Esophagus muscularis mucosa (tissue), 4 donors: ENCODE measurements at regions not wholly inside any gene's neighbourhood (a gene's known extent, or its start where the extent isn't known, plus 50 kb on each side); places are given as distances from the start of the nearest gene placed in this dataset.

Experiments used
- DNase-seq: peaks from one replicate; pipeline ENCODE4 v3.0.0-alpha.2; 2017; ENCODE audit errors: extremely low spot score
- H3K27ac ChIP-seq, 4 donors: fragments of 200-600 bp; sonication (generic); replicated peaks in 1 of 4; 1 replicate in 3 of 4; 2 replicates in 1 of 4; pipeline ENCODE4 v1.5.1; 2016 to 2019; ENCODE audit warnings: mild to moderate bottlenecking in 1 of 4
- H3K27me3 ChIP-seq, 4 donors: fragments of 200-600 bp; sonication (generic); one replicate each; pipeline versions ENCODE4 v1.5.1 to v1.6.0; 2016 to 2019
- H3K36me3 ChIP-seq, 4 donors: fragments of 200-600 bp; sonication (generic); one replicate each; pipeline ENCODE4 v1.5.1; 2016 to 2019
- H3K4me1 ChIP-seq, 4 donors: fragments of 200-600 bp; sonication (generic); one replicate each; pipeline ENCODE4 v1.5.1; 2016 to 2019
- H3K4me3 ChIP-seq, 4 donors: fragments of 200-600 bp; sonication (generic); 1 replicate in 2 of 4; 2 replicates in 2 of 4; pipeline ENCODE4 v1.5.1; 2016 to 2019; ENCODE audit warnings: mild to moderate bottlenecking in 4 of 4, moderate library complexity in 1 of 4
- H3K9me3 ChIP-seq, 4 donors: fragments of 200-600 bp; sonication (generic); 1 replicate in 3 of 4; 2 replicates in 1 of 4; pipeline ENCODE4 v1.5.1; 2016 to 2019
- EP300 ChIP-seq: sonication (generic); formaldehyde crosslinking; IDR thresholded peaks from one replicate; pipeline ENCODE4 v1.6.1; 2017; ENCODE audit warnings: antibody characterized with exemption
- POLR2A ChIP-seq: fragments of 450-650 bp; IDR thresholded peaks from one replicate; pipeline ENCODE4 v1.6.1; 2017; ENCODE audit warnings: antibody characterized with exemption, moderate library complexity, mild to moderate bottlenecking, low read depth
- POLR2AphosphoS5 ChIP-seq, 2 donors: sonication (generic); formaldehyde crosslinking; IDR thresholded peaks; one replicate each; pipeline ENCODE4 v1.6.1; 2017; ENCODE audit warnings: antibody characterized with exemption in 2 of 2
- WGBS: methylation state at CpG from one replicate; pipeline ENCODE4 v1.1.5; 2018; 5-methylcytosine and 5-hydroxymethylcytosine counted together
- intact Hi-C: fragments of 100-400 bp; cut with DNase I; formaldehyde crosslinking; loops from one replicate; pipeline ENCODE4 v1.15.1; 2023
- TF ChIP-seq, protein P1 (sequence below), 3 experiments: fragments of 200-600 bp in 2 of 3; fragments of 450-650 bp in 1 of 3; sonication (generic) in 2 of 3; IDR thresholded peaks; one replicate each; pipeline ENCODE4 v1.5.1; 2017 to 2019; ENCODE audit warnings: antibody characterized with exemption in 3 of 3, mild to moderate bottlenecking in 2 of 3, moderate library complexity in 1 of 3

GRCh38 chr7:17118412-17118811 lies 180.0 kb upstream of the AHR start:
- intact Hi-C loops, result no loop called here
- no peaks in the 10 kb centered on the region for H3K27me3 ChIP-seq
- 87% methylated on average over 3 of the region's 3 CpGs for WGBS
- DNase-seq, result no peak
- TF ChIP-seq EP300, result no peak
- TF ChIP-seq POLR2A, result no peak
- no peak for TF ChIP-seq POLR2AphosphoS5 (IDR thresholded peaks at IDR 0.05)
- TF ChIP-seq, protein P1, sequence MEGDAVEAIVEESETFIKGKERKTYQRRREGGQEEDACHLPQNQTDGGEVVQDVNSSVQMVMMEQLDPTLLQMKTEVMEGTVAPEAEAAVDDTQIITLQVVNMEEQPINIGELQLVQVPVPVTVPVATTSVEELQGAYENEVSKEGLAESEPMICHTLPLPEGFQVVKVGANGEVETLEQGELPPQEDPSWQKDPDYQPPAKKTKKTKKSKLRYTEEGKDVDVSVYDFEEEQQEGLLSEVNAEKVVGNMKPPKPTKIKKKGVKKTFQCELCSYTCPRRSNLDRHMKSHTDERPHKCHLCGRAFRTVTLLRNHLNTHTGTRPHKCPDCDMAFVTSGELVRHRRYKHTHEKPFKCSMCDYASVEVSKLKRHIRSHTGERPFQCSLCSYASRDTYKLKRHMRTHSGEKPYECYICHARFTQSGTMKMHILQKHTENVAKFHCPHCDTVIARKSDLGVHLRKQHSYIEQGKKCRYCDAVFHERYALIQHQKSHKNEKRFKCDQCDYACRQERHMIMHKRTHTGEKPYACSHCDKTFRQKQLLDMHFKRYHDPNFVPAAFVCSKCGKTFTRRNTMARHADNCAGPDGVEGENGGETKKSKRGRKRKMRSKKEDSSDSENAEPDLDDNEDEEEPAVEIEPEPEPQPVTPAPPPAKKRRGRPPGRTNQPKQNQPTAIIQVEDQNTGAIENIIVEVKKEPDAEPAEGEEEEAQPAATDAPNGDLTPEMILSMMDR (IDR thresholded peaks at IDR 0.05), result no peak
- H3K27ac ChIP-seq, result no peak overlapping the region
- no peaks in the 10 kb centered on the region for H3K9me3 ChIP-seq
- no peaks in the 10 kb centered on the region for H3K36me3 ChIP-seq
- H3K4me1 ChIP-seq, result no peaks in the 10 kb centered on the region
- H3K4me3 ChIP-seq, result no peak overlapping the region

- TF ChIP-seq, protein P1 (IDR thresholded peaks at IDR 0.05), result no peak
- TF ChIP-seq POLR2AphosphoS5 (IDR thresholded peaks at IDR 0.05) (no peak), EP300 (no peak), POLR2A (no peak)
- WGBS, result 100% methylated on average over 2 of the region's 2 CpGs
- intact Hi-C loops, result no loop called here
- no peak for DNase-seq
- H3K9me3 ChIP-seq, result no peaks in the 10 kb centered on the region
- H3K36me3 ChIP-seq, result no peaks in the 10 kb centered on the region
- no peaks in the 10 kb centered on the region for H3K27me3 ChIP-seq
- H3K4me1 ChIP-seq, result no peaks in the 10 kb centered on the region
- H3K4me3 ChIP-seq, result no peak overlapping the region
- no peak overlapping the region for H3K27ac ChIP-seq
These were observed 177.7 kb upstream of the AHR start for GRCh38 chr7:17120756-17121155.

- intact Hi-C loops, result no loop called here
- TF ChIP-seq POLR2A (no peak), EP300 (no peak), POLR2AphosphoS5 (IDR thresholded peaks at IDR 0.05) (no peak)
- TF ChIP-seq, protein P1 (IDR thresholded peaks at IDR 0.05), result no peak
- DNase-seq, result no peak
- no peaks in the 10 kb centered on the region for H3K36me3 ChIP-seq
- no peaks in the 10 kb centered on the region for H3K27me3 ChIP-seq
- 100% methylated on average over 1 of the region's 1 CpG for WGBS
- H3K4me1 ChIP-seq, result no peaks in the 10 kb centered on the region
- H3K4me3 ChIP-seq, result no peak overlapping the region
- no peaks in the 10 kb centered on the region for H3K9me3 ChIP-seq
- H3K27ac ChIP-seq, result no peak overlapping the region
These were observed 176.8 kb upstream of the AHR start for GRCh38 chr7:17121671-17122070.

GRCh38 chr7:17123020-17123419 lies 175.4 kb upstream of the AHR start:
- DNase-seq, result no peak
- 59% methylated on average over 4 of the region's 4 CpGs for WGBS
- Histone ChIP-seq H3K9me3 (no peaks in the 10 kb centered on the region), H3K27me3 (no peaks in the 10 kb centered on the region), H3K4me1 (no peaks in the 10 kb centered on the region), H3K27ac (no peak overlapping the region), H3K4me3 (no peak overlapping the region), H3K36me3 (no peaks in the 10 kb centered on the region)
- intact Hi-C loops, result no loop called here
- TF ChIP-seq, protein P1 (IDR thresholded peaks at IDR 0.05), result no peak
- peak in 1 of 2 donors; percentile 8 for TF ChIP-seq POLR2AphosphoS5 (IDR thresholded peaks at IDR 0.05)

- Histone ChIP-seq H3K9me3 (no peaks in the 10 kb centered on the region), H3K27me3 (no peaks in the 10 kb centered on the region), H3K4me3 (no peak overlapping the region), H3K27ac (no peak overlapping the region), H3K4me1 (peaks cover 0 to 12% (median 7%) of the 10 kb centered on the region in 4 donors), H3K36me3 (no peaks in the 10 kb centered on the region)
- TF ChIP-seq, protein P1 (IDR thresholded peaks at IDR 0.05), result no peak
- TF ChIP-seq POLR2AphosphoS5 (IDR thresholded peaks at IDR 0.05), result no peak
- TF ChIP-seq POLR2A, result no peak
- no peak for TF ChIP-seq EP300
- intact Hi-C loops, result no loop called here
- DNase-seq, result no peak
- 86% methylated on average over 3 of the region's 3 CpGs for WGBS
These were observed 171.8 kb upstream of the AHR start for GRCh38 chr7:17126413-17127268.
